Endodermal cell (in vitro differentiated cells): ENCODE measurements at regions not wholly inside any gene's neighbourhood (a gene's known extent, or its start where the extent isn't known, plus 50 kb on each side); places are given as distances from the start of the nearest gene placed in this dataset.

Source experiments
- DNase-seq: peaks from one replicate; pipeline ENCODE4 v3.0.0-alpha.2; 2017
- H3K27ac ChIP-seq: 2 replicates; pipeline ENCODE4 v1.5.1; 2013; ENCODE audit warnings: mild to moderate bottlenecking, low read depth, low read length, moderate library complexity
- H3K27me3 ChIP-seq: 2 replicates; pipeline ENCODE4 v1.6.1; 2013; ENCODE audit warnings: mild to moderate bottlenecking, low read length, moderate library complexity; ENCODE audit not compliant: insufficient read depth, control insufficient read depth, poor library complexity, severe bottlenecking
- H3K36me3 ChIP-seq: 2 replicates; pipeline ENCODE4 v1.7.0; 2013; ENCODE audit warnings: mild to moderate bottlenecking, low read length, moderate library complexity; ENCODE audit not compliant: control insufficient read depth, insufficient read depth
- H3K4me1 ChIP-seq: one replicate; pipeline ENCODE4 v1.7.0; 2013; ENCODE audit warnings: low read length; ENCODE audit not compliant: control insufficient read depth, insufficient read depth
- H3K4me3 ChIP-seq: 2 replicates; pipeline ENCODE4 v1.5.1; 2013; ENCODE audit warnings: mild to moderate bottlenecking, low read length, moderate library complexity
- H3K9ac ChIP-seq: 2 replicates; pipeline ENCODE4 v1.6.1; 2013; ENCODE audit warnings: mild to moderate bottlenecking, low read length, moderate library complexity; ENCODE audit not compliant: poor library complexity, severe bottlenecking; ENCODE audit errors: extremely low read depth
- H3K9me3 ChIP-seq: 2 replicates; pipeline ENCODE4 v1.6.1; 2013; ENCODE audit warnings: mild to moderate bottlenecking, low read length, moderate library complexity; ENCODE audit not compliant: control insufficient read depth
- H3K27ac Mint-ChIP-seq: 2 replicates; pipeline ENCODE4 v1.8.0; 2020; ENCODE audit warnings: mixed read lengths
- H3K27me3 Mint-ChIP-seq: 2 replicates; pipeline ENCODE4 v1.8.0; 2021; ENCODE audit warnings: mild to moderate bottlenecking, mixed read lengths; ENCODE audit not compliant: insufficient read depth
- H3K36me3 Mint-ChIP-seq: 2 replicates; pipeline ENCODE4 v1.8.0; 2020; ENCODE audit warnings: low read depth, mixed read lengths
- H3K4me1 Mint-ChIP-seq: 2 replicates; pipeline ENCODE4 v1.8.0; 2020; ENCODE audit warnings: mixed read lengths
- H3K4me3 Mint-ChIP-seq: 2 replicates; pipeline ENCODE4 v1.8.0; 2020; ENCODE audit warnings: mild to moderate bottlenecking, moderate library complexity, mixed read lengths
- H3K9me3 Mint-ChIP-seq: 2 replicates; pipeline ENCODE4 v1.8.0; 2020; ENCODE audit warnings: mild to moderate bottlenecking, mixed read lengths
- CTCF ChIP-seq: fragments of 200-600 bp; sonication (generic); conservative IDR thresholded peaks from 2 replicates; pipeline ENCODE4 v1.5.0; 2021; ENCODE audit warnings: antibody characterized with exemption, mild to moderate bottlenecking
- WGBS, 2 experiments: methylation state at CpG; one replicate each; pipeline versions ENCODE4 v1.1.5 to v1.1.7; 2013; ENCODE audit warnings: missing lambda C conversion rate in 2 of 2, mixed read lengths in 1 of 2; ENCODE audit not compliant: insufficient coverage in 1 of 2, insufficient read length in 1 of 2; 5-methylcytosine and 5-hydroxymethylcytosine counted together

DNA sequence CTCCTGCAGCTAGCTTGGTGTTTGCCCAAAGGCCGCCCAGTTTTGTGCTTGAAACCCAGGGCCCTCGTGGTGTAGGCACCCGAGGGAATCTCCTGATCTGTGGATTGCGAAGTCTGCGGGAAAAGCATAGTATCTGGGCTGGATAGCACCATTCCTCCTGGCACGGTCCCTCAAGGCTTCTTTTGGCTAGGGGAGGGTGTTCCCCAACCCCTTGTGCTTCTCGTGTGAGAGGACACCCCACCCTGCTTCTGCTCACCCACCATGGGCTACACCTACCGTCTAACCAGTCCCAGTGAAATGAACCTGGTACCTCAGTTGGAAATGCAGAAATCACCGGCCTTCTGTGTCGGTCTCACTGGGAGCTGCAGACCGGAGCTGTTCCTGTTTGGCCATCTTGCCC is 403.5 kb downstream of the USP25 start:
- no peak for DNase-seq
- Histone ChIP-seq H3K4me1 (no peaks in the 10 kb centered on the region), H3K4me3 (no peak overlapping the region), H3K27ac (no peak overlapping the region), H3K9ac (no peak overlapping the region), H3K36me3 (no peaks in the 10 kb centered on the region), H3K27me3 (no peaks in the 10 kb centered on the region), H3K9me3 (no peaks in the 10 kb centered on the region)
- Mint-ChIP-seq H3K27ac (no peak overlapping the region), H3K4me3 (no peak overlapping the region), H3K36me3 (no peaks in the 10 kb centered on the region), H3K9me3 (peaks cover 12% of the 10 kb centered on the region), H3K27me3 (no peaks in the 10 kb centered on the region), H3K4me1 (no peaks in the 10 kb centered on the region)
- WGBS, 2 experiments, result 91 to 98% methylated on average over 6 to 11 of the region's 11 CpGs
- TF ChIP-seq CTCF, result no peak

DNA sequence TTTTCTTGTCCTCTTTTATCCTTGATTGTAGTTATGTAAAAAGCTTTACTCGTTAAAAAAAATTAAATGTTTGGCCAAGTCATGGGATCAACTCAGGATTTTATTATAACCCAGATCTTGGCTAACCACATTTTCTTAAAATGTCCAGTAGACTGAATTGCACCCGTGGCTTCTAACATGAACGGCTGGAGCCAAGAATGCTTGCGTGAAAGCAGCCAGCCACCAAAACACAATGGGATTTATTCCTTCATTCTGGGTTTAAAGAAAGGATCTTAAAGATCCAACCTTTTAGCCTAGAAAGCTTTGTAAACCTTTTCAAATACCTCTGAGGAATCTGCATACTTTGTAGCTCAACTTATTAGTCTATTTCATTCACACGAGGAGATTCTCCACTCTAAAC is 404.4 kb downstream of the USP25 start:
- H3K36me3 ChIP-seq, result no peaks in the 10 kb centered on the region
- no peaks in the 10 kb centered on the region for H3K9me3 ChIP-seq
- no peaks in the 10 kb centered on the region for H3K36me3 Mint-ChIP-seq
- WGBS, 2 experiments, result 88 to 100% methylated on average over 4 to 5 of the region's 5 CpGs
- H3K4me3 ChIP-seq, result no peak overlapping the region
- H3K27ac ChIP-seq, result no peak overlapping the region
- H3K9me3 Mint-ChIP-seq, result peaks cover 12% of the 10 kb centered on the region
- no peak overlapping the region for H3K27ac Mint-ChIP-seq
- H3K4me1 Mint-ChIP-seq, result no peaks in the 10 kb centered on the region
- H3K4me1 ChIP-seq, result no peaks in the 10 kb centered on the region
- H3K27me3 ChIP-seq, result no peaks in the 10 kb centered on the region
- DNase-seq, result no peak
- no peak overlapping the region for H3K9ac ChIP-seq
- no peak overlapping the region for H3K4me3 Mint-ChIP-seq
- H3K27me3 Mint-ChIP-seq, result no peaks in the 10 kb centered on the region
- TF ChIP-seq CTCF, result no peak

- H3K9ac ChIP-seq, result no peak overlapping the region
- Mint-ChIP-seq H3K4me3 (no peak overlapping the region), H3K9me3 (no peaks in the 10 kb centered on the region)
Measured at GRCh38 chr21:16137106-16137505, 407.3 kb downstream of the USP25 start.

More at GRCh38 chr21:16137106-16137505, 407.3 kb downstream of the USP25 start:
- TF ChIP-seq CTCF, result no peak
- DNase-seq, result no peak
- Histone ChIP-seq H3K4me1 (no peaks in the 10 kb centered on the region), H3K27me3 (no peaks in the 10 kb centered on the region), H3K27ac (no peak overlapping the region), H3K36me3 (no peaks in the 10 kb centered on the region), H3K4me3 (no peak overlapping the region), H3K9me3 (no peaks in the 10 kb centered on the region)
- H3K36me3 Mint-ChIP-seq, result no peaks in the 10 kb centered on the region
- H3K27ac Mint-ChIP-seq, result no peak overlapping the region
- H3K4me1 Mint-ChIP-seq, result no peaks in the 10 kb centered on the region
- no peaks in the 10 kb centered on the region for H3K27me3 Mint-ChIP-seq
- 75 to 92% methylated on average over 1 of the region's 1 CpG for WGBS, 2 experiments
